B cell (primary cell): ENCODE measurements at regions not wholly inside any gene's neighbourhood (a gene's known extent, or its start where the extent isn't known, plus 50 kb on each side); places are given as distances from the start of the nearest gene placed in this dataset.

Source experiments
- EZH2 ChIP-seq: IDR thresholded peaks from 2 replicates; pipeline ENCODE4 v1.6.1; 2012; ENCODE audit warnings: borderline replicate concordance, low read depth, mild to moderate bottlenecking, moderate library complexity, low read length; ENCODE audit not compliant: insufficient read depth, poor library complexity, severe bottlenecking
- TF ChIP-seq, protein P1 (sequence below): fragments of 200-600 bp; IDR thresholded peaks from one replicate; pipeline ENCODE4 v1.8.0; 2022; ENCODE audit warnings: antibody characterized with exemption, mild to moderate bottlenecking

GRCh38 chr3:115292677-115293165, 145.6 kb upstream of the ZBTB20 start:
- TF ChIP-seq, protein P1, sequence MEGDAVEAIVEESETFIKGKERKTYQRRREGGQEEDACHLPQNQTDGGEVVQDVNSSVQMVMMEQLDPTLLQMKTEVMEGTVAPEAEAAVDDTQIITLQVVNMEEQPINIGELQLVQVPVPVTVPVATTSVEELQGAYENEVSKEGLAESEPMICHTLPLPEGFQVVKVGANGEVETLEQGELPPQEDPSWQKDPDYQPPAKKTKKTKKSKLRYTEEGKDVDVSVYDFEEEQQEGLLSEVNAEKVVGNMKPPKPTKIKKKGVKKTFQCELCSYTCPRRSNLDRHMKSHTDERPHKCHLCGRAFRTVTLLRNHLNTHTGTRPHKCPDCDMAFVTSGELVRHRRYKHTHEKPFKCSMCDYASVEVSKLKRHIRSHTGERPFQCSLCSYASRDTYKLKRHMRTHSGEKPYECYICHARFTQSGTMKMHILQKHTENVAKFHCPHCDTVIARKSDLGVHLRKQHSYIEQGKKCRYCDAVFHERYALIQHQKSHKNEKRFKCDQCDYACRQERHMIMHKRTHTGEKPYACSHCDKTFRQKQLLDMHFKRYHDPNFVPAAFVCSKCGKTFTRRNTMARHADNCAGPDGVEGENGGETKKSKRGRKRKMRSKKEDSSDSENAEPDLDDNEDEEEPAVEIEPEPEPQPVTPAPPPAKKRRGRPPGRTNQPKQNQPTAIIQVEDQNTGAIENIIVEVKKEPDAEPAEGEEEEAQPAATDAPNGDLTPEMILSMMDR: no peak
- TF ChIP-seq EZH2: no peak
